ENCODE measurements at regions not wholly inside any gene's neighbourhood (a gene's known extent, or its start where the extent isn't known, plus 50 kb on each side); places are given as distances from the start of the nearest gene placed in this dataset.

GRCh38 chr4:175884048-175884447 lies 72.0 kb upstream of the GPM6A start:
- H3K4me3 Mint-ChIP-seq (ENCODE audit: unreplicated experiment): no peak overlapping the region
- H3K27ac Mint-ChIP-seq (ENCODE audit: unreplicated experiment): no peak overlapping the region
- no peak for TF ChIP-seq CTCF (IDR thresholded peaks at IDR 0.05; ENCODE audit: unreplicated experiment)
- no peaks in the 10 kb centered on the region for H3K27me3 Mint-ChIP-seq (ENCODE audit: unreplicated experiment)
- H3K4me1 Mint-ChIP-seq (ENCODE audit: unreplicated experiment): no peaks in the 10 kb centered on the region
- H3K9me3 Mint-ChIP-seq (ENCODE audit: unreplicated experiment): no peaks in the 10 kb centered on the region
- DNase-seq (ENCODE audit: low spot score): no peak
- no peaks in the 10 kb centered on the region for H3K36me3 Mint-ChIP-seq (ENCODE audit: low read depth, unreplicated experiment)

- H3K4me3 Mint-ChIP-seq (ENCODE audit: unreplicated experiment): no peak overlapping the region
- H3K27ac Mint-ChIP-seq (ENCODE audit: unreplicated experiment): no peak overlapping the region
- H3K4me1 Mint-ChIP-seq (ENCODE audit: unreplicated experiment): no peaks in the 10 kb centered on the region
- no peaks in the 10 kb centered on the region for H3K36me3 Mint-ChIP-seq (ENCODE audit: low read depth, unreplicated experiment)
- no peak for DNase-seq (ENCODE audit: low spot score)
- H3K27me3 Mint-ChIP-seq (ENCODE audit: unreplicated experiment): no peaks in the 10 kb centered on the region
- H3K9me3 Mint-ChIP-seq (ENCODE audit: unreplicated experiment): no peaks in the 10 kb centered on the region
- TF ChIP-seq CTCF (IDR thresholded peaks at IDR 0.05; ENCODE audit: unreplicated experiment): no peak
Measured at GRCh38 chr4:175891231-175891630, 79.2 kb upstream of the GPM6A start.

- peak; percentile 36 for TF ChIP-seq CTCF (IDR thresholded peaks at IDR 0.05; ENCODE audit: unreplicated experiment)
- no peaks in the 10 kb centered on the region for H3K36me3 Mint-ChIP-seq (ENCODE audit: low read depth, unreplicated experiment)
- no peak overlapping the region for H3K4me3 Mint-ChIP-seq (ENCODE audit: unreplicated experiment)
Measured at GRCh38 chr4:175891851-175892250, 79.8 kb upstream of the GPM6A start.

GRCh38 chr4:175905925-175906324 lies 93.9 kb upstream of the GPM6A start:
- no peaks in the 10 kb centered on the region for H3K27me3 Mint-ChIP-seq (ENCODE audit: unreplicated experiment)
- DNase-seq (ENCODE audit: low spot score): no peak
- H3K4me1 Mint-ChIP-seq (ENCODE audit: unreplicated experiment): no peaks in the 10 kb centered on the region
- TF ChIP-seq CTCF (IDR thresholded peaks at IDR 0.05; ENCODE audit: unreplicated experiment): no peak
- no peaks in the 10 kb centered on the region for H3K36me3 Mint-ChIP-seq (ENCODE audit: low read depth, unreplicated experiment)
- no peaks in the 10 kb centered on the region for H3K9me3 Mint-ChIP-seq (ENCODE audit: unreplicated experiment)
- H3K4me3 Mint-ChIP-seq (ENCODE audit: unreplicated experiment): no peak overlapping the region
- H3K27ac Mint-ChIP-seq (ENCODE audit: unreplicated experiment): no peak overlapping the region

More at GRCh38 chr4:175891851-175892250, 79.8 kb upstream of the GPM6A start:
- Mint-ChIP-seq H3K9me3 (ENCODE audit: unreplicated experiment) (no peaks in the 10 kb centered on the region), H3K4me1 (ENCODE audit: unreplicated experiment) (no peaks in the 10 kb centered on the region), H3K27ac (ENCODE audit: unreplicated experiment) (no peak overlapping the region), H3K27me3 (ENCODE audit: unreplicated experiment) (no peaks in the 10 kb centered on the region)
- no peak for DNase-seq (ENCODE audit: low spot score)

GRCh38 chr4:175906384-175906783 lies 94.3 kb upstream of the GPM6A start:
- H3K27ac Mint-ChIP-seq (ENCODE audit: unreplicated experiment): no peak overlapping the region
- no peak for TF ChIP-seq CTCF (IDR thresholded peaks at IDR 0.05; ENCODE audit: unreplicated experiment)
- H3K9me3 Mint-ChIP-seq (ENCODE audit: unreplicated experiment): no peaks in the 10 kb centered on the region
- no peak overlapping the region for H3K4me3 Mint-ChIP-seq (ENCODE audit: unreplicated experiment)
- no peaks in the 10 kb centered on the region for H3K4me1 Mint-ChIP-seq (ENCODE audit: unreplicated experiment)
- no peaks in the 10 kb centered on the region for H3K36me3 Mint-ChIP-seq (ENCODE audit: low read depth, unreplicated experiment)
- DNase-seq (ENCODE audit: low spot score): no peak
- H3K27me3 Mint-ChIP-seq (ENCODE audit: unreplicated experiment): no peaks in the 10 kb centered on the region

Data from endothelial cell (in vitro differentiated cells).